ENCODE measurements at regions not wholly inside any gene's neighbourhood (a gene's known extent, or its start where the extent isn't known, plus 50 kb on each side); places are given as distances from the start of the nearest gene placed in this dataset.
"Not testable (repeated sequence)": the region's sequence is repeated elsewhere in the genome, so short reads cannot be mapped to it uniquely, and the experiment has no call there.

DNA sequence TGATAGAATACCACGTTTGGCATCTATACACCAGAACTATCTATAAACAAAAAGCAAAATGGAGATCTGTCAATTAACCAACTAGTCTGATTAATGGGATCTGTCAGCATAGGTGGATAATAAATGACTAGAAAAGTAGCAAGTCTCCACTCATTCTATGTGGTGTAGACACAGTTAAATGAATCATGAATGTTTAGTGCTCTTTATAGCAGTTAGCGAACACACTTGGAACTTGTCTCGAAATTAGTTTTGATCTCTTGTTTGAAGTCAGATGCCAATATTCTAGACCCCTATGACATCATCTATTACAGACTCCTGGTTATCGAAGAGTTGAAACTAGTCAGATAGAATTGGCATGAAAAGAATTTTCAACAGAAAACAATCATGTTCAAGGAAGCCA, 259.7 kb downstream of the AHR start:
- no peak for DNase-seq (ENCODE audit: low spot score)

DNA sequence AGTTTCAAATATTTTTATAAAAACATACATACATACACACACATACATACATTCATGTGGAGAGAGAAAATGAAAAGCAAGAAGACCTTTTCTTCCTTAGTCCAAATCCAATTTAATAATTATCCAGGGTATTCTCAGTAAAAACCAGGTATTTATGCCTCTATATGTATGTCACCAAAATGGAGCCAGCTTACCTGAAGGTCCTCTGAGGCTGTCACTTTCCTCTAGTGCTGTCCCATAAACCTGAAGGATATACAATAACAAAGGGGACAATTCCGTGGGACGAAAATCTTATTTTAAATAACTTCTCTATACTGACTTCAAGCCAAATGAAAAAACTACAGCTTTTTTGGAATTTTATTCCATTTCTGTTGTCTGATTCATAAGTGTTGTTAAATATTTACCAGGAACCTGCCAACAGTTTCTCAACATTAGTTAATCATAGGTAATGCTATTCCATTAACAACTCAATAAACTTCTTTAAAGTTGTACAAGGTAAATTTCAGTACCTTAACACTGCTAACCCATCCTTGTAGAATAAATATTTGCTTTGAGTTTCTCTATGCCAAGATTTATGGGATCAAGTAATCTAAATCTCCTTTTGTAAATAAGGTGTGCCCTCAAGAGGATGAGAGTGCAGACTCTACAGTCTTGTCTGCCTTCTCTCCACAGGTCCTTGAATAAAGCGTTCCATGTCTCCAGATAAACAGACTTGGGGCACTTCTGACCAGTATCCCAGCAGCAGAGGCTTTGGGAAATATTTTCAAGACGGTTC, 260.3 kb downstream of the AHR start:
- no peak for DNase-seq (ENCODE audit: low spot score)

DNA sequence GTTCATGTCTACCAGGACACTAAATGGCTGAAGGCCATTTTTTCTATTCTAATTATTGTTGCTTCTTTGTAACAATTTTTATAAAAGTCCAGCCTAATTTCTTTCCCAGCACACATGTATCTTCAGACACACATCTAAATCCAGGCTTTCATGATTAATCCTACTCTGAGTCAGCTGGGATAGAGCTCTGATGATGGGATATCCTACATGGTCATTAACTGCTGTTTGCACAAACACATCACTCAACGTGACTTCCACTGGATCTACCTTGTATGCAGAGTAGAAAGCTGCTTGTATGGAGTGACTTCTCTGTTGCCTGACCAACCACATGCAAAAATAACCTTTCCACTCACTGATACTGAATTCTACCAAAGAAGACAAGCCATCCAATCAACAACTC, 260.9 kb downstream of the AHR start:
- DNase-seq (ENCODE audit: low spot score): no peak

DNA sequence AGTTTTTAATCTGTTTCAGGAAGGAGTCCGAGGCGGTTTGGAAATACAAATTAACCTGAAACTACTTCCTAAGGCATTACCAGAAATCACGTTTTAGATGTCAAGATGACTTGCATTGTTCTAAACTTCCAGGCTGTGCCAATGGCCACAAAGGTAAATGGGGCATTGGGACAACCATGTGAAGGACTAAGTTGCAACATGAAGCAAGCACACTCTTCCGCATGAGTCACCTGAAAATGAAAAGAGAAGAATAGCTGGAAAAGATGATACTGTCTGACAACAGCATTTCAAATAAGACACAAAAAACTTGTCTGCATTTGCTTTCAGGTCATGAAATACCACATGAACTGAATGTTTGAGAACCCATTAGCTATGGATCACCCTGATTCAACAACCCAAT, 262.1 kb downstream of the AHR start:
- DNase-seq (ENCODE audit: low spot score): no peak

DNA sequence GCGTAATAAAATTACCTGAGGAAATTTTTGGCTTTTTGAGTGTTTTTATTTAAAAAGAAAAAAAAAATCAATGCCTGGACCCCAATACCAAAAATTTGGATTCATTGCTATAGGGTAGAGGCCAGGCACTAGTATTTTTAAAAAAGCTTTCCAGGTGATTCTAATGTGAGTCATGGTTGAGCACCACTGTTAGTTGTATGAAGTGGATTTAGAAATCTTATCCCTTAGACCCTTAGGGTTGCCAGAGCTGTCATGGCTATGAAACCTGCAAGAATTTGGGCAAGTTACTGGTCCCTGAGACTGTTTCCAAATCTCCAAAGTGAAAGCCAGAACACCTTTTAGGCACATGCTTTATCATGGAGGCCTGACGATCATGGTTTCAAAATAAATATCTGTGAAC, 262.5 kb downstream of the AHR start:
- no peak for DNase-seq (ENCODE audit: low spot score)

DNA sequence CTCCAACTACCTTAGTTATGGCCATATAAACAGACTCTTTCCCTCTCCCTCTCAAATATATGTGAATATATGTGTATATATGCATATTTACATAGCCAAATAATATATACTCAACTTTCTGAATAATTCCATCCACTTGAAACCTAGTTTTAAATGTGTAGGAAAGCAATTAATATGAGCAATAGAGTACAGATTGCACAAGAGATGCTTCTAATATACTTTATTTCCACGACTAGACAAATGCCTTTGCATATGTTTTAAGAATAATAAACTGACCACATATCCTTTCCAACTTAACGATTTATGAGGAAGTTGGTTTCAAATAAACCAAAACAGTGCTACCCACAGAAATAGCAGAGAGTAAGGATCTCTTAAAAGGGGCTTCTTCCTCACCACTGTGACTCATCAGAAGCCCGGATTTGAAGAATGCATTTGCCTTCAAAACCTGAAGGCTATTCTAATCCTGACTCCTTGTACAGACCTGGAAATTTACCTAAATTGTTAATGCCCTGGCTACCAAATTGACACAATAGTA, 266.3 kb downstream of the AHR start:
- DNase-seq (ENCODE audit: low spot score): no peak

DNA sequence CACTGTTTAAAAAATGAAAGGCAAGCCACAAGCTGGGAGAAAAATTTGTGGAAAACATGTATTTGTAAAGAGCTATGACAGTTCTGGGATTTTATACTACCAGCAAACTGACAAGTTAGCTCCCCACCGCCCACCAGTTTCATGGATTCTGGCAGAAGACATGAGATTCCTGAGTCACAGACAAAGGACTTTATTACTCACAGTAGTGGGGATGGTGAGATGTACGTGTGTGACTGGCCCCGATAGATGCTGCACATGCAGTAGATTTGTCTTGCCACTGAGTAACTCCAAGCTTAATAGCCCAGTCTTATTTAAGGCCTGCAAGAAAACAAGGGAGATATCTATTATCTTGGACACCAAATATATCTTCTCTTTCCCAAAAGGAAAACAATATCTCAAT, 281.7 kb downstream of the AHR start:
- peak; percentile 2 for DNase-seq (ENCODE audit: low spot score)

DNA sequence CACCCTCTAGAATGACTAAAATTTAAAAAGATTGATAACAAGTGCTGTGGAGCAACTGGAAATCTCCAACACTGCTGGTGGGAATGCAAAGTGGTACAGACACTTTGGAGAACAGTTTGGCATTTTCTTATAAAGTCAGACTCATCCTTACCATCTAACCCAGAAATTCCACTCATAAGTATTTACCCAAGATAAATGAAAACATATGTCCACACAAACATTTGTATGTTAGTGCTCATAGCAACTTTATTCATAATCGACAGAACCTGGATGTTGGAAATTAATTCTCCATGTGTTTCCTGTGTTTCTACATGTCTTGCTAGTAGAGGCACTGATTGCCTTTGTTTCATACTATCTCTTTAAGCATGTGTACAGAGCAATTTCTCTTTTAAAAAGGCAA, 282.4 kb downstream of the AHR start:
- no peak for DNase-seq (ENCODE audit: low spot score)

DNA sequence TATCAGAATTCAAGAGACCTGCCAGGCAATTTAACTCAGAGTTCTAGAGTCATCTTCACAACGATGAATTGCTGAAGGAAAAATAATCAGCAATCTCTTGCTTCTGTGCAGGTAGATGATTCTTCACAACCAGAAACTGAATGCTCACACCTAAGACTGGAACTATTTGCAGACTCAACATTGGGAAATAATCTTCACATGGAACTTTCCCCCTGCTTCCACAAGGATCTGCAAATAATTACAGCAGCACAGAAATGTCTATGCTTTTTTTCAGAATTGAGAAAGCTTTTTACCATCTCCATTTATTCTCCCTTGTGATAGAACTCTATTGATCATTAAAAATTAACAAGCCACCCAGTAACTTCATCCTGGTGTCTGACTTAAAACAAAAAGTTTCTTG, 282.8 kb downstream of the AHR start:
- no peak for DNase-seq (ENCODE audit: low spot score)

DNA sequence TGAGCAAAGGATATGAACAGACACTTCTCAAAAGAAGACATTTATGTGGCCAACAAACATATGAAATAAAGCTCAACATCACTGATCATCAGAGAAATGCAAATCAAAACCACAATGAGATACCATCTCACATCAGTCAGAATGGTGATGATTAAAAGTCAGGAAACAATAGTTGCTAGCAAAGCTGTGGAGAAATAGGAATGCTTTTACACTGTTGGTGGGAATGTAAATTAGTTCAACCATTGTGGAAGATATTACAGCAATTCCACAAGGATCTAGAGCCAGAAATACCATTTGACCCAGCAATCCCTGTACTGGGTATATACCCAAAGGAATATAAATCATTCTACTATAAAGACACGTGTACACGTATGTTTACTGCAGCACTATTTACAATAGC, 284.2 kb downstream of the AHR start:
- not testable (repeated sequence) for DNase-seq (ENCODE audit: low spot score)

DNA sequence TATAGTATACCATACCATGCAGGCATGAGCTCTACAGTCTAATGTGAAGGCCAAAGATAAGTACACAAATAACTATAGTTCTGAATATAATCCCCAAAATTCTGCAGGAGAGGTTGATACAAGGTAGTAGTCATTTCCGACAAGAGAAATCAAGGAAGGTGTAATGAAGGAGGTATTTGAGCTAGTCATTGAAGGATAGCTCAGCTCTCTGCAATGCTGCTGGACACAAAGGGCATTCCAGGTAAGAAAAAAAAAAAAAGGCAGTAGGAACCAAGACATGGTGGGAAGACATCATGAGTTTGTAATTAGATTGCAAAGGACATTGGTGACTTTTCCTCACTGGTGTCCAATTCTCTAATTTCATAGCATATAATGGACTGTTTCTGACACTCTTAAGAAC, 285.3 kb downstream of the AHR start:
- DNase-seq (ENCODE audit: low spot score): no peak

DNA sequence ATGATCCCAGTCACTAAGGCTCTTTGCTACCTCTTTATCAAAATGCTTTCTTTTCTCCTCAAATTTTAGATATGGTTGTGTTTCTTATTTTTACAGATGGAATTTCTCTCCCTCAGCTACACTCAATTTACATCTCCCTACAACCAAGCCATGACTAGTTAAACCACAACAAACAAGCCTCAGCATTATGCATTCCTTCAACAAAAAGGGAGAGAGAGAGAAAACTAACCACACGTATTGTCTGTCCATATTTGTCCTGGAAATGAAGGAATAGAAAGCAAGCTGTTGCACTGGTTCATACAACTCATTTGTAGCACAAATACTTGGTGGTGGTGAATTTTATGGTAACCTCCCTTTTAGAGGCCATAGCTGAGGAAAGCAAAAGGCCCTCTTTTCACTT, 286.4 kb downstream of the AHR start:
- no peak for DNase-seq (ENCODE audit: low spot score)

DNA sequence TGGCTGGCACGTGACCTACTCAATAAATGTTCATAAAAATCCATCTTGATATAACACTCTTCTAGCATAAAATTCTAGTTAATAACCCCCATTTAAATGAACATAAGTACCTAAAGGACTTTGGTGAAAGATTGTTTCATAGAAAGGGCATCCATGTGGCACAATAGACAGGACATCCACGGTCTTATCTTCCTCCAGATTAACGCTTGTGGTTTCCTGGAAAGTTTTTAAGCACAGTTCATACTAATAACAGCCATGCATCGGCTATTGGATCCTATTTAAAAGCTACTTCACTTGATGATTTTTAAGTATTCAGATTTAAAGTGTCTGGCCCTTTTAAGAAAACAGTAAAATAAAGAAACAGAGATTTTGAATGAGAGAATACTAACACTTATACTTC, 288.3 kb downstream of the AHR start:
- no peak for DNase-seq (ENCODE audit: low spot score)

DNA sequence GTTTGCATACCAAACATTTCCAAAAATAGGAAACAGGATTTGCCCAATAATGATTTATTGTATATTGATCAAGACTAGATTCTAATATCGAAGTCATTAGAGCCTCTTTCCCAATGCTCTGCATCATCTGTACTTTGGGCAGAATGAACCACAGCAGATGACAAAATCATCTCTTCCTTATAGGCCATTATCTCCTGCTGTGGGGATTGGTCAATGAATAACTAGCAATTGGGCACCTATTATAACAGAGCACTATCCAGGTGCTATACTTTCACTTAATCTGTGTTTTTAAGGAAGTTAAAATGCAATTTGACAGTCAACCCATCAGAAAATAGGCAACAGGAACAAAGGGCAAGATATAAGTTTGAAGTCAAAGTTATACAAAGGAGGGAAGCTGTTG, 290.3 kb downstream of the AHR start:
- no peak for DNase-seq (ENCODE audit: low spot score)

DNA sequence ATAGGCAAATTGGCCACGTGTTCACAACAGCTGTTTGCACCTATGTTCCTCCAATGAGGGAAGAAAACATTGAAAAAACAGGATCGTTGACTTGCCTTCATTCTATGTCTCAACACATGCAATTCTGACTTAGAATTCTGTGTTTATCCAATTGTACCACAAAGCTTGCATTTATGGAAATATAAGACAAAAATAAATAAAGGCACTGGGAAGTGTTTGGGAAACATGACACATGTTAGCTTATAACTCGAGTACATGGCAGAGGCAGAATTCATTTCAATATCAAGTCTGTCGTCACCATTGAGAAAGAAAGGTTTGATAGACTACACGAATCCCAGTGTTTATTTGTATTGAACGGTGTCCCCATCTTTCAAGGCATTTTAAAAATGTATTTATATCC, 291.2 kb downstream of the AHR start:
- DNase-seq (ENCODE audit: low spot score): no peak

DNA sequence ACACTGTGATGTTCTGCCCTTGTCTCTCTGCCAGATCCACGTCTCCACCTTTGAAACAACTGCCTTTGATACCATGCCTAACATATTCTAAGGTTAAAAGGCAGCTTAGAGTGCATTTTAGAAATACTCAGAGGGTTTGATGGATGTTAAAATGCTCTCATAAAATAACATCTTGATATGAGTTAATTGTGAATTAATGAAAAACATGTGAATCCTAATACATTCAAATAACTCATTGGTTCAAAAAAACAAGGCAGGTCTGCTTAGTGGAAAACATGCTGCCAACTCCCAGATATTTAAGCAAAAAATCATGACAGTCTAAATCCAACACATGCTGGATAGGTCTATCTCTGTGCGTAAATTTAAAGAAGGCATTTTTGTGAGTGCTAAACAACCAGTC, 291.8 kb downstream of the AHR start:
- DNase-seq (ENCODE audit: low spot score): no peak

DNA sequence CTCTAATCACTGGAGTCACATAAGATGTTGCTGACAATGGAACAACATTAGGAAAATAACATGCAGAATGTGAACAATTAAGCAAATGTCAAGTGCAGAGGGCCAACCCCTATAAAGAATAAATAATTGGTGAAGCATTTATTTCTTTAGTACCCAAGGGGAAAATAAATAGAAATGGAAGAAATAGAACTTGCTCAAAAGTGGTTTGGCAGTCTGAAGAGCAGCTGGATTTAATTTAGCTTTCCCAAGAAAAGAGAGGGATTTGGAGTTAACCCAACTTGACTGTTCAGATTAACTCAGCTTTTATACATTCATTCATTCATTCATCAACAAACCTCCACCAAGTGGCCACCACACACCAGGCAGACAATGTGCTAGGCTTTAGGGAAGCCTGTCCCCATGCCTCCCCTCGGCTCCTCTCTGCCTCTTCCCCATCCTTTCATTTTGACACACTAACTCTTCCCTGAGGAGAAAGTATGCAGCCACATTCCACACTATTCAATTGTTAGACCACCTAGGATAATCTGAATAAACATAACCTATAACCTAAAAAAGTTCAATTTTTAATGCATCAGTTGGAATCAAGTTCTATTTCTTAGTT, 295.5 kb downstream of the AHR start:
- no peak for DNase-seq (ENCODE audit: low spot score)

DNA sequence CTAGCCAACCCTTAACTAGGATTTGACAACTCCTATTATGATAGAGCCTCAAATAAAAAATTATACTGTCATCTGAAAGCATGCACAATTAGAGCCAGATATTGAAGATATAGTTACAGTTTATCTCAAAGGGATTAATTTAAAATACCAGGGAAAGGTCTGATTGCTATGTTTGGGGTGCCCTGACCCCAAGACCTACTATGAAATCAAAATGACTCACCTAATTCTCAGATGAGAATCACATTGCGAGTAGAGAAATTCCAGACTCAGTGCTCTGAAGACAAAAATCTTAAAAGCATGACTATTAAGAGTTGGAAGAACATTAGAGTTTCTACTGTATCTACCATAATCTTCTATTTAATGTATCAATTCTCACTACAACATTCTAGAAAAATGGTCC, 297.1 kb downstream of the AHR start:
- no peak for DNase-seq (ENCODE audit: low spot score)

DNA sequence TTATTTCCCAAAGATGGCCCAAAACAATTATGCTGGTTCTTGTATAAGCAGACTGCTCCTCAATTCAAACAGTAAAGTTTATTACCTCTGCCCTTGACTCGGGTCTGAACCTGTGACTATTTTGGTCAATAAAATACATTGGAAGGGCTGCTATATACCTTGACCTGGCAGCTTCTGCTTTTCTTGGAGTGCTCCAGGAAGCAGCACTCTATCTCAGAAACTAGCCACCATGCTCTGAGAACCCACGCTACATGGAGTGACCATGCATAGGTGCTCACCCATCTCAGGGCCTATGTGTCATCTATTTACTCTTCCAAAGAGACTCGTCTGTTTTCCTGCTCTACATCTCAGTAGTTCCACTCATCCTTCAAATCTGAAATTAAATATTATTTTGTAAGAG, 299.9 kb downstream of the AHR start:
- no peak for DNase-seq (ENCODE audit: low spot score)

DNA sequence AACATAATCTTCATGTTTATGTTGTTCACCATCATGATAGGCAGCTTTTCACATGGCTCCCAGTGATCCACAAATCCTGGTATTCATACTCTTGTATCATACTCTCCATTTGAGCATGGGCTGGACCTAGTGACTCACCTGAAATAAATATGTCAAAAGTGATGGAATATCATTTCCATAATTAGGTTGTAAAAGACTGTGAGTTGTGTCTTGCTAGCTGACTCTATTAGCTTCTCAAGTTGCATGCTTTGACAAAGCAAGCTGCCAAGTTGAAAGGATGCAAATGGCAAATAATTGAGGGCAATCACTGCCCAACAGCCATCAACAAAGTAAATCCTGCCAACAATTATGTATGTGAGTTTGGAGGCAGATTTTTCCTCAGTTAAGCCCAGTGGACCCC, 300.4 kb downstream of the AHR start:
- DNase-seq (ENCODE audit: low spot score): no peak

DNA sequence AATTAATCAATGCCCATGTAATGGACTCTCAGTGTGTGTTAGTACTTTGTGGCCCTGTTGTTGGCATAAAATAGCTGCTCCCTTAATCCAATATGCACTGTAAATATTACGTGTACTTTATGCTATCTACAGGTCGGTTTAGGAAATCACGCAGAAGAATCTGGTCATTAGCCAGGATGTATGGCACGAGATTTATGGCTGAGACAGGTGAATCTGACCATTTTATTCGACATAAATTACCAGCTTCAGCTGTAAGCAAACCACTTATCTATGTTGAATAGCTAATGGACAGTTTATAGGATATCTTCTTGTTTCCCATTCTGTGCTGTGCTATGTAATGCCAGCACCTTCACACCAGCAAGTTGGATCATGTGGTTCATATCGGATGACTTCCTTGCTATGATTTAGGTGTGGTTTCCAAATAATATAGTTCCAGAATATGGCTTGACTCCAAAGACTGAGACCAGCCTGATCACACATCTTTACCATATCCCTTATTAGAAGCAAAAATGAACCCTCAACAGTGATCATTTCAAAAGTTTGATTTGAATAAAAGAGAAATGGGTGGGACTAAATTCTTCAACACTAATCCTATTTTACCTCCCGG, 301.4 kb downstream of the AHR start:
- no peak for DNase-seq (ENCODE audit: low spot score)

DNA sequence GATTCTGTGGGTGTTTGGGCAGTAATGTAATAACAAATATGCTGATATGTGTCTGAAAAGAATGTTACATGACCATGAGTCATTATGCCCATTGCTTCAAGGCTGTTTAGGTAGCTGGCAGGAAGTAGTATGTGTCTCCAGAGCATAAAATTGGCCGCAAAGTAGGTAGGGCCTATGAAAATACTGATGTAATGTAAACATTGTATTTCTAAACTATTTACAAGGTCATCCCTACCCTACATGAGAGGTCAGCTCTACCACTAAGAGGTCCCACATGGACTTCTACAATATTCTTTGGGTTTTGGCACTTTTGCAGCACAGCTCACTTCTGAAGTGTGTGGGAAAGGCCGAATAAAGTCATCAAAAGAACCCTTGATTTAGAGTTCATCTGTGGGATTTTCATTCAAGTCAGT, 301.9 kb downstream of the AHR start:
- no peak for DNase-seq (ENCODE audit: low spot score)

DNA sequence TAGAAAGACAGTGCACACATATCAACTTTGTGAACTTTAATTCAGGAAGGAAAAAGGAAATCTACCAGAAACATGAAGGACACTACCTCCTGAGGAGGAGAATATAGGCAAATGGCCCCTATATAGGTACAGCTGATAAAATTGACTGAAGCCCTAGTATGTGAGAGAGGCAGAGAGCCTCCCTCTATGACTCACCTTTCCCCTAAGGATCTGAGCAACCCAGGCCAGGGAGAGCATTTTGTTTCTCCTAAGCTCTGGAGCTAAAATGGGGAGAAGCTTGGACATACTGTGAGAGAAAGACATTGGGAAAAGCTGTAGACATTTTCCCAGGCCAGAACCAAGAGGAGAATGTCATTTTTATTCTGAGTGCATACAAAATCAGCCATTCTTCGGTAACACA, 303.5 kb downstream of the AHR start:
- DNase-seq (ENCODE audit: low spot score): no peak

All from putamen (tissue), 1 donor.